Neuron (in vitro differentiated cells): ENCODE measurements at regions not wholly inside any gene's neighbourhood (a gene's known extent, or its start where the extent isn't known, plus 50 kb on each side); places are given as distances from the start of the nearest gene placed in this dataset.

Experiments used
- H2AFZ ChIP-seq: one replicate; pipeline ENCODE4 v1.6.1; 2013; ENCODE audit warnings: low read depth, mild to moderate bottlenecking, inconsistent platforms, low read length, moderate library complexity
- H3K27me3 ChIP-seq: one replicate; pipeline ENCODE4 v1.6.1; 2013; ENCODE audit warnings: low read length; ENCODE audit not compliant: insufficient read depth
- H3K36me3 ChIP-seq: one replicate; pipeline ENCODE4 v1.6.1; 2013; ENCODE audit warnings: low read length; ENCODE audit not compliant: insufficient read depth
- H3K4me1 ChIP-seq: one replicate; pipeline ENCODE4 v1.6.1; 2013; ENCODE audit warnings: low read length; ENCODE audit not compliant: insufficient read depth
- H3K4me3 ChIP-seq: 2 replicates; pipeline ENCODE4 v1.5.1; 2013; ENCODE audit warnings: mild to moderate bottlenecking, low read length, moderate library complexity
- H3K9me3 ChIP-seq: one replicate; pipeline ENCODE4 v1.6.1; 2013; ENCODE audit warnings: low read length

DNA sequence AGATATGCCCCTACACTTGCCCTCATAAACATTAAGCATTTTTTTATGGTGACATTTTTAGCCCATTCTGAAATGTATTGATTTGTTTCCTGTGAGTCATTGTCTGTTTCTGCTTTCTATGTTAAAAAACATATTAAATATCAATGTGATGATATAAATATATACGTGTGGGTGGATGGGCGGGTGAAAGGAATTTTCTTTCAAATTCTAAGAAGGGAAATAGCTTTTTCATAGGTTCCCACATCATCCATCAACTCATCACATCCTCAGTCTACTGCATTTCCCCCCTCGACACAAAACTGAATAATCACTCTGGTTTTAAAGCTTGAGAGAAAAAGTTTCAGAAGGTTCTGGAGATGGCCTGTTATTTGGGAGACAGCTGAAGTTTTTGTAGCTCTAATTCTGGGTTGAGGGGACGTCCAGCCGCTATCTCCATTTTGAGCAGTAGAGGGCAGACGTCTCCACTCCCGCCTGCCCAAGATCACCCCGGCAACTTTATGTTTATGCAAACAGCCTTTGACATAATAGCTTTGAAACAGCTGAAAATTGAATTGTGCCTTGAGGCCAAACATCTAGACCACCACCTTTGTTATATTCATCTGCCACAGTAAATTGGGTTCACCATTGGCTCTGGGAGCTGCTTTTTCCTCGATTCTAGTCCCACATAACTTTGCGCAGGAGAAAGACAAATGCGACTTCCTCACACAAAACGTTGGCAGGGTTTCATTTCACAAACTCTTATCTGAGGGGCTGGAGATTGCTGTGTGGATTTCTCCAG, 216.2 kb upstream of the CLINT1 start:
- Histone ChIP-seq H3K27me3 (no peaks in the 10 kb centered on the region), H3K4me3 (no peak overlapping the region), H3K36me3 (no peaks in the 10 kb centered on the region), H3K4me1 (peaks cover 3% of the 10 kb centered on the region), H3K9me3 (no peaks in the 10 kb centered on the region), H2AFZ (no peak overlapping the region)

DNA sequence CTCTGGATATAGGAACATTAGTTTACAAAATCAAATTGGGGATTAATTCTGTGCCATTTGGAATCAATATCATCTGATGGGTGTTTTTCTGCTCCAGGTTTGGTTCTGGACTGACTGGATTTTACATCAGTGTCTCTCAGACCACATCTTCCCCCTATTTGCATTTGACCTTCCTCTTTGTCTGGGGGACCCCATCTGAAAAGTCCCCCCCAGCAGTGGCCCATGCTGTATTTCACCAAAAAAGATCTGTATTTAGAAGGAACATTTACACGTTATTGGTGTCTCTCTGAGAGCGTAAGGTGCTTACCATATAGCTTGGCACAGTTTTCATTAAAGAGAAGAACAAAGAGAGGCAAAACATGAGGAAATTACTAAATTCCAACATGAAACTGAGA, 215.6 kb upstream of the CLINT1 start:
- no peak overlapping the region for H3K4me3 ChIP-seq
- no peaks in the 10 kb centered on the region for H3K36me3 ChIP-seq
- peaks cover 3% of the 10 kb centered on the region for H3K4me1 ChIP-seq
- H3K27me3 ChIP-seq: no peaks in the 10 kb centered on the region
- no peak overlapping the region for H2AFZ ChIP-seq
- no peaks in the 10 kb centered on the region for H3K9me3 ChIP-seq

DNA sequence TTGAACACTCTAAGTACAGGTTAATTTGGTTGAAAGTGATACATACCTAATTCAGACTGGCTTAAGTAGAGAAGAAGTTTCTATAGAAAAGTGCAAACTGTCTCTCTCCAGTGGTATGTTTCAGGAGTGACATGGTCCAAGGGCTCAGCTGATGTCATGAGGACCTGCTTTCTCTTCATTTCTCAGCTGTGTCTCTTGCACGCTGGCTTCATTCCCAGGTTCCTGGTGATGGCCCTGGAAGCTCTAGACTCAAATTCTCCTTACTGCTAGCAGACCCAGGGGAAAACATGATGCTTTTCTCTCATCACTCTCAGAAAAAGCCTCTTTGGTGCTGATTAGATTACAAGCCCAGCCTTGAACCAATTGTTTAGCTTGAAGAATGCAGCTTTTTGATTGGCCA, 211.9 kb upstream of the CLINT1 start:
- no peaks in the 10 kb centered on the region for H3K27me3 ChIP-seq
- peaks cover 3% of the 10 kb centered on the region for H3K4me1 ChIP-seq
- H3K9me3 ChIP-seq: no peaks in the 10 kb centered on the region
- no peak overlapping the region for H3K4me3 ChIP-seq
- H2AFZ ChIP-seq: no peak overlapping the region
- no peaks in the 10 kb centered on the region for H3K36me3 ChIP-seq

DNA sequence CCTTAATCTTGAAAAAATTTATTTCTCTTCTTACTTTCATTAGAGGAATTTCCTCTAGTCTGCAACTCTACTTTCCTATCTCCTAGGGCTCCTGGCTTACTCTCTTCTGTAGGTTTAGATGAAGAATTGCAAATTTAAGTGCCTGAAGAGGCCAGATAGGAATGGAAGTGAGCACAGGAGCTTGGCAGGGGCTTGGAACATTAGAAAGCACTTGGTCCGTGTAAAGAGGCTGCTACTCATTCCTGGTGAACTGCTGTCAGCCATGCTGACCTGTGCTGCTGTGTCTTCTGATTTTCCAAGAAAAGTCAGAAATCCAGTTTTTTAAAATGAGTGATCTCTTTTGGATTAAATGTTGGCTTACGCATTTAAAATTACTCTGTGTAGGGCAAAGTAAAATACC, 210.9 kb upstream of the CLINT1 start:
- H3K27me3 ChIP-seq: no peaks in the 10 kb centered on the region
- H3K4me1 ChIP-seq: no peaks in the 10 kb centered on the region
- no peak overlapping the region for H3K4me3 ChIP-seq
- no peaks in the 10 kb centered on the region for H3K36me3 ChIP-seq
- H3K9me3 ChIP-seq: no peaks in the 10 kb centered on the region
- H2AFZ ChIP-seq: no peak overlapping the region

DNA sequence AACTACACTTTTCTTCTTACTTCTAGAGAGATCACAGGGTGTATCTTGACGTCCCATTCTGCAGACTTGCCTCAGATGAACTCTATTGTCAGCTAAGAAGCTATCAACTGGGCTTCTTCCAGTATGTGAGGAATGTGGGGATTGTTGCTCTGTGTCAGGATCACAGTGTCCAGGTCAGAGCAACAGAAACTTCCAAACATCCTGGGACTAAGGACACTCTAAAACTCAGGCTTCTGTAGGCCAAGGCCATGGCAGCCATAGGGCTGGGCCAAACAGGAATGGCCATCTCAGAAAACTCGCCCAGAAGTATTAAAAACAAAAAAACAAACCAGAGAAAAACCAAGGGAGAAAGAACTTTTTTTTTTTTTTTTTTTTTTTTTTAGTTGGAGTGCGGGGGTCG, 210.0 kb upstream of the CLINT1 start:
- H3K4me3 ChIP-seq: no peak overlapping the region
- no peaks in the 10 kb centered on the region for H3K4me1 ChIP-seq
- H3K27me3 ChIP-seq: no peaks in the 10 kb centered on the region
- no peaks in the 10 kb centered on the region for H3K9me3 ChIP-seq
- H2AFZ ChIP-seq: no peak overlapping the region
- no peaks in the 10 kb centered on the region for H3K36me3 ChIP-seq

DNA sequence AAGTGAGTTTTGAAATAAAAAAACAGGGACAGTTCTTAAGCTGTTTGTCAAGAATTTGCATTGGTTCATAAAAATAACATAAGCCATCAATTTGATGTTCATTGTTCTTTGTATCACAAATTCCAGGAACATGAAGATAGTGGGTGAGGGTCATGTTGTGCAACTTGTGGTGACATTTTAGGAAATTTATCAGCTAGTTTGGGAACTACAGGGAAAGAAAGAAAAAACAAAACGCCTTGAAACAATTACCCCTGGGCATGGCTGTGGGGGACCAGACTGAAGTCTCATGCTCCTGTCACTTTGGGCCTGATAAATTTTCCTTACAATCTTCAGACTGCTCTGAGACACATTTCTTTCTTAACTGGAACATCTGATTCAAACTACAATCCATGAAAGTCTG, 207.1 kb upstream of the CLINT1 start:
- Histone ChIP-seq H3K4me1 (no peaks in the 10 kb centered on the region), H3K9me3 (no peaks in the 10 kb centered on the region), H2AFZ (no peak overlapping the region), H3K4me3 (no peak overlapping the region), H3K27me3 (no peaks in the 10 kb centered on the region), H3K36me3 (no peaks in the 10 kb centered on the region)

DNA sequence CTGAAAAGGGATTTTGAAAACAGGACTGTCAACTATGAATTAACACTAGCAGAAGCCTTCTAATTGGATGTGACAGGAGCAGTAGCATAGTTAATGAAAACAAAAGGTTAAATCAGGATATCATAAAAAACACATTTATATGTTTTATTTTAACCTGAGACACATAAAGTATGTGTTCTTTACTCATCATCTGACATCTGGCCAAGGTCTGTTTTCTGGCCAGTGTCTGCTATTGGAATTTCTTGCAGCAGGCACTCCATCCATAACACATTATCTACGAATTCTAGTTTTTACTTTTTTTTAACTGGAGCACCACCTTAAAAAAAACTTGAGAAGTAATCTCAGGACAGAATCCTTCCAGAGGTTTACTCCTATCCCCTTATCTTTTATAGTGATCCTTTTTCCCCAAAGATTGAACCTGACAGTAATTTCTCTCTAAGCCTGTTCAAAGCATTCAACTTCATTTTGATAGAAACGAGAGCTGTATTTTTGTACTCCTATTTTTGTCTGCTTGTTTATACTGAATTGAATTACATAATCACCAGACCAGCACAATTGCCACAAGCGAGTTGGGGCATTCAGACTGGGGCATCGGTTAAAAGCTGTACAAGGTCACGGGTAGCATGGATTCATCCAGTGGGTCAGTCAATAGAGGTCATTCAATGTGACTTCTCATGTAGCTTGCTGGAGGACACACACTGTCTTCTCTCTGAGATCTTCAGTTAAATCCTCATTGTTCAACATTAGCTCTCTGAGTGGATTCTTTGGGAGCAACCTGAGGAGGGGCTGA, 205.6 kb upstream of the CLINT1 start:
- Histone ChIP-seq H3K4me1 (no peaks in the 10 kb centered on the region), H3K36me3 (no peaks in the 10 kb centered on the region), H3K9me3 (no peaks in the 10 kb centered on the region), H3K4me3 (no peak overlapping the region), H2AFZ (no peak overlapping the region), H3K27me3 (no peaks in the 10 kb centered on the region)

DNA sequence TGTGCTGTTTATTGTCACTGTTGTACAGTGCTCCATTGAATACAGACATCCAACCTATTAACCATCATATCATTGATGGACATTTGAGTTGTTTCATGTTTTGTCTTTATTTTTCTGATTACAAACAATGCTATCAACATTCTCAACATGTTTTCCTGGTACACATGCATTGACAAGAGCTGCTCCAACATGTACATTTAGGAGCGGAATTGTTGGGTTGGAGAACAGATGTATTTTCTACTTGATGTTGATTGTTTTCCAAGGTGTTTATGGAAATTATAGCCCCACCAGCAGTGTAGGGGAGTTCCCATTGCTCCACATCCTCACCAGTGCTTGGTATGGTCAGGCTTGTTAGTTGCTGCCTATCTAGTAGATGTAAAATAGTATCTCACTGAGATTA, 204.1 kb upstream of the CLINT1 start:
- Histone ChIP-seq H3K4me3 (no peak overlapping the region), H3K36me3 (no peaks in the 10 kb centered on the region), H3K9me3 (no peaks in the 10 kb centered on the region), H3K4me1 (no peaks in the 10 kb centered on the region), H2AFZ (no peak overlapping the region), H3K27me3 (no peaks in the 10 kb centered on the region)

DNA sequence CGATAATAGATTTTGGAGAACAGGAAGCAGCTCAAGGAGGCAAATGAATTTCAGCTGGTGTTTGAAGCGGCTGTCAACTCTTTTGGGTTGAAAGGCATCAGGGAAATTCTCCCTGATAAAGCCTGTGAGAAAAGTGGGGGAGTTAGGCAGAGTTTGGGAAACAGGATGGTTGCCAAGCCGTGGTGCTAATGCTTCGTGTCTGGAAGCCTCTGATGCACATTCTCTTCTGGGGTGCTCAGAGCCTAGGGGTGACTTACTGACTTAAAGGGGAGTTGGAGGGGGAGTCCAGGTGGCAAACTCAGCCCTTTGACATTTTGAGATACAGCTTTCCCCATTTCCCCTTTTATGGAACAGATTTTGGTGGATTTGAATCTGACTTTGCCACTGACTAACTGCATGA, 202.5 kb upstream of the CLINT1 start:
- Histone ChIP-seq H3K4me1 (no peaks in the 10 kb centered on the region), H3K36me3 (no peaks in the 10 kb centered on the region), H2AFZ (no peak overlapping the region), H3K9me3 (no peaks in the 10 kb centered on the region), H3K27me3 (no peaks in the 10 kb centered on the region), H3K4me3 (no peak overlapping the region)

DNA sequence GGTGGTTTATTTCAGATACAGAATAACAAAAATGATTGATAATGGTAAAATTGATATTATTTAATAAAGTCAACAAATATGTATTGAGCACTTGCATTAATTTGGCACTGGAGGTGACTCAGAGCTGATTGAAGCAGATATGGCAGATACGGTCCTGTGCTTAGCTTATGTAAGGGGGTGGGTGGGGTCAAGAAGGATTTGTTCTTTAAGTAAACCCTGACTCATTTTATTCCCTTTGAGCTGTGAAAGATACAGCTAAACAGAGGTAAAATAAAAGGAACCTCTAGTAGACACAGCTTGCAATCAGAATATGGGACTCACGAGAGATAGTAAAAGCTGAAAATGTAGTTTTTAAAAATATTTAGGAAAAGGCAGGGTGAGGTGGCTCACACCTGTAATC, 201.3 kb upstream of the CLINT1 start:
- no peaks in the 10 kb centered on the region for H3K27me3 ChIP-seq

DNA sequence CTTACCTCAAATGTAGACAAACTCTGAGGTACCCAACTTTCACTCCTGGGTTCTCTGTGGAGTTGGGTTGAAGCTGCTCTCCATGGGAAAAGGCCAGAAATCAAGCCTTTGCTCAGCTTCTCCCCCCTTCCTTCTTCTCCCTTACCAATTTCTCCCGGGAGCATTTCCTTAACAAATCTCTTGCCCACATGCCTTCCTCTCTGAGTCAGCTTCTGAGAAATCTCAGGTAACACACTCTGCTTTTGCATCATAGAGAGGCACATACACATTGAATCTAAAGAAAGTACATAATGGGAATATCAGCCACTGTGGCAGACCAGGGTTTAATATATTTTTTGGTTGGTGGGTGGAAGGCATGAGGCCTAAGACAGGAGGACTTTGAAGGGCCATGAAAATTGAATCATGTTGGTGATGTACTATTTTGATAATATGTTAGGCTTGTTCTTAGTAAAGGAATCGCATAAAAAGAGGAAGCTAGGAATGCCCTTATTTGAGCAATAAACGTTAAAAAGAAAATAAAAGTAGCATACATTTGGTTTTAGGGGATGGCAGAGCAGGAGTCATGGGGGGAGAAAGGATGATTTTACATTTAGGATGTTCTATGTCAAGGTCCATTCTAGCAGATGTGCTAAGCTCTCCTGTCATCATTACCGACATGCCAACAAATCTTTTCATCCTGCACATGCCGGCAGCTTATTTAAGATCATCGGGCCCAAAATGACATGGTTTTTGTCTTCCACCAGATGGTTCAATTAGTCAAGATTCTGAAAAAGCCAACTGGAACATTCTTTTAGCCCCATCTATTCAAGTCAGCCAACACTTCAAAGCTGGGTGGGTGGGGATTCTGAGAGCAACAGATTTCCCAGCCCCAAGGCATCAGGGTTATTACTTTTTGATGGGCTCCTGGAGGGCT, 199.5 kb upstream of the CLINT1 start:
- no peak overlapping the region for H2AFZ ChIP-seq
- H3K36me3 ChIP-seq: no peaks in the 10 kb centered on the region
- no peak overlapping the region for H3K4me3 ChIP-seq
- no peaks in the 10 kb centered on the region for H3K4me1 ChIP-seq
- no peaks in the 10 kb centered on the region for H3K27me3 ChIP-seq
- H3K9me3 ChIP-seq: no peaks in the 10 kb centered on the region

More for the DNA sequence above, 201.3 kb upstream of the CLINT1 start:
- Histone ChIP-seq H3K4me3 (no peak overlapping the region), H3K4me1 (no peaks in the 10 kb centered on the region), H3K9me3 (no peaks in the 10 kb centered on the region), H3K36me3 (no peaks in the 10 kb centered on the region), H2AFZ (no peak overlapping the region)

DNA sequence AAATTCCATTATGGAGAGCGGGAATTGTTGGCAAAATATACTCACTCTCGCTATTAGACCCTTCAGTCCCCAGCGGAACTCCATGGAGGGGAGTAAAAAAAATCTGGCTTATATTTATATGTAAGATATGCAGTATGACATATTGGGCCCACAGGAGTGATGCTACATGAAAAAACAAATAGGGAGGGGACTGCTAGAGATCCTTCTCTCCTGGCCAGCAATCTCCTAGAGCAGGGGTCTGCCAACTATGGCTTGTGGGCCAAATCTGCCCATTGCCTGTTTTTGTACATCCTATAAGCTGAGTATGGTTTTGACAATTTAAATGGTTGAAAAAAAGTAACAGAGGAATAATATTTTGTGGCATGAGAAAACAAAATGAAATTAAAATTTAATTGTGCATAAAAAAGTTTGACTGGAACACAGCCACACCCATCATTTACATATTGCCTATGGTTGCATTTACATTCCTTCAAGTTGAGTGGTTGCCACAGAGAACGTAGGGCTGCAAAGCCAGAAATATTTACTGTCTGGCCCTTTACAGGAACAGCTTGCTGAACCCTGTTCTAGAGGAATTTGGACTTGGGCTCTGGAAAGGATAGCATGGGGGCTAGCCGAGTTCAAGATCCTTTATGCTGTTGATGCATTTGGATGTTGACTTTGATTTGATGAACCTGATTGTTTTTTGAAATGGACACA, 197.3 kb upstream of the CLINT1 start:
- Histone ChIP-seq H3K9me3 (no peaks in the 10 kb centered on the region), H3K4me1 (no peaks in the 10 kb centered on the region), H3K36me3 (no peaks in the 10 kb centered on the region), H2AFZ (no peak overlapping the region), H3K4me3 (no peak overlapping the region), H3K27me3 (no peaks in the 10 kb centered on the region)
